PC-3 (cell line): ENCODE measurements at regions not wholly inside any gene's neighbourhood (a gene's known extent, or its start where the extent isn't known, plus 50 kb on each side); places are given as distances from the start of the nearest gene placed in this dataset.

ENCODE experiments used
- EZH2 ChIP-seq: fragments of 300-600 bp; sonication (generic); IDR thresholded peaks from one replicate; pipeline ENCODE4 v1.6.1; 2017; ENCODE audit warnings: antibody characterized with exemption, mild to moderate bottlenecking, low read length; ENCODE audit not compliant: unreplicated experiment
- EZH2phosphoT487 ChIP-seq: fragments of 300-600 bp; sonication (generic); IDR thresholded peaks from 2 replicates; pipeline ENCODE4 v1.6.1; 2018; ENCODE audit warnings: mild to moderate bottlenecking, antibody characterized with exemption, low read length, borderline replicate concordance
- TF ChIP-seq, protein P1 (sequence below): fragments of 300-600 bp; sonication (generic); conservative IDR thresholded peaks from 2 replicates; pipeline ENCODE4 v1.5.1; 2017; ENCODE audit warnings: antibody characterized with exemption, low read depth, mild to moderate bottlenecking, low read length

DNA sequence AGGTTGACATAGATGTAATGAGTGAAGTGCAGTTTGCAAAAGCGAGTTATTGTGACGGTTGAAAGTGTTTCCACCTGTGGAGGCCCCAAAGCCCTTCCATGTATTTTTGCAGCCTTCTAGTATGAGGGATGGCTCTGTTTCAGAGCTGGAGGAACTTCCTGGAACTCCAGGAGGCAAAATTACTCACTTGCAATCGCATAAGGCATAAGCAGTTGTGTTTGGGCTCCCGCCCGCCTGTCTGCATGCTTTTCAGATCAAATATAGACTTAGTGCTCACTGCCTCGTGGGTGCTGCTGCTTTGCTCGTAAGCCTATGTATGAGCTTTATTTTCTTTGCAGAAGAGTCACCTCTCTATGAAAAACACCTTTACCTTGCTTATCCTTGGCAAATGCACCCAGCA lies 146.8 kb upstream of the LARGE1 start:
- TF ChIP-seq, protein P1, sequence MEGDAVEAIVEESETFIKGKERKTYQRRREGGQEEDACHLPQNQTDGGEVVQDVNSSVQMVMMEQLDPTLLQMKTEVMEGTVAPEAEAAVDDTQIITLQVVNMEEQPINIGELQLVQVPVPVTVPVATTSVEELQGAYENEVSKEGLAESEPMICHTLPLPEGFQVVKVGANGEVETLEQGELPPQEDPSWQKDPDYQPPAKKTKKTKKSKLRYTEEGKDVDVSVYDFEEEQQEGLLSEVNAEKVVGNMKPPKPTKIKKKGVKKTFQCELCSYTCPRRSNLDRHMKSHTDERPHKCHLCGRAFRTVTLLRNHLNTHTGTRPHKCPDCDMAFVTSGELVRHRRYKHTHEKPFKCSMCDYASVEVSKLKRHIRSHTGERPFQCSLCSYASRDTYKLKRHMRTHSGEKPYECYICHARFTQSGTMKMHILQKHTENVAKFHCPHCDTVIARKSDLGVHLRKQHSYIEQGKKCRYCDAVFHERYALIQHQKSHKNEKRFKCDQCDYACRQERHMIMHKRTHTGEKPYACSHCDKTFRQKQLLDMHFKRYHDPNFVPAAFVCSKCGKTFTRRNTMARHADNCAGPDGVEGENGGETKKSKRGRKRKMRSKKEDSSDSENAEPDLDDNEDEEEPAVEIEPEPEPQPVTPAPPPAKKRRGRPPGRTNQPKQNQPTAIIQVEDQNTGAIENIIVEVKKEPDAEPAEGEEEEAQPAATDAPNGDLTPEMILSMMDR = no peak
- TF ChIP-seq EZH2 (no peak), EZH2phosphoT487 (no peak)
